BLaER1 (cell line): ENCODE measurements at regions not wholly inside any gene's neighbourhood (a gene's known extent, or its start where the extent isn't known, plus 50 kb on each side); places are given as distances from the start of the nearest gene placed in this dataset.

Experiments used
- H3K27ac ChIP-seq: shearing (Covaris generic); formaldehyde crosslinking; 2 replicates; pipeline ENCODE4 v1.8.1; 2022
- H3K27me3 ChIP-seq: shearing (Covaris generic); formaldehyde crosslinking; 2 replicates; pipeline ENCODE4 v1.8.1; 2022
- H3K36me3 ChIP-seq: shearing (Covaris generic); formaldehyde crosslinking; 2 replicates; pipeline ENCODE4 v1.8.1; 2022
- H3K4me1 ChIP-seq: shearing (Covaris generic); formaldehyde crosslinking; 2 replicates; pipeline ENCODE4 v1.8.1; 2022
- H3K4me2 ChIP-seq: shearing (Covaris generic); formaldehyde crosslinking; 2 replicates; pipeline ENCODE4 v1.8.1; 2022
- H3K4me3 ChIP-seq: shearing (Covaris generic); formaldehyde crosslinking; 2 replicates; pipeline ENCODE4 v1.8.1; 2022
- H3K9ac ChIP-seq: shearing (Covaris generic); formaldehyde crosslinking; 2 replicates; pipeline ENCODE4 v1.8.1; 2022
- H3K9me3 ChIP-seq: shearing (Covaris generic); formaldehyde crosslinking; 2 replicates; pipeline ENCODE4 v1.8.1; 2022
- H4K20me1 ChIP-seq: shearing (Covaris generic); formaldehyde crosslinking; 2 replicates; pipeline ENCODE4 v1.8.1; 2022
- Cebpa-rat ChIP-seq: shearing (Covaris generic); IDR thresholded peaks from 2 replicates; pipeline ENCODE4 v1.8.1; 2022

DNA sequence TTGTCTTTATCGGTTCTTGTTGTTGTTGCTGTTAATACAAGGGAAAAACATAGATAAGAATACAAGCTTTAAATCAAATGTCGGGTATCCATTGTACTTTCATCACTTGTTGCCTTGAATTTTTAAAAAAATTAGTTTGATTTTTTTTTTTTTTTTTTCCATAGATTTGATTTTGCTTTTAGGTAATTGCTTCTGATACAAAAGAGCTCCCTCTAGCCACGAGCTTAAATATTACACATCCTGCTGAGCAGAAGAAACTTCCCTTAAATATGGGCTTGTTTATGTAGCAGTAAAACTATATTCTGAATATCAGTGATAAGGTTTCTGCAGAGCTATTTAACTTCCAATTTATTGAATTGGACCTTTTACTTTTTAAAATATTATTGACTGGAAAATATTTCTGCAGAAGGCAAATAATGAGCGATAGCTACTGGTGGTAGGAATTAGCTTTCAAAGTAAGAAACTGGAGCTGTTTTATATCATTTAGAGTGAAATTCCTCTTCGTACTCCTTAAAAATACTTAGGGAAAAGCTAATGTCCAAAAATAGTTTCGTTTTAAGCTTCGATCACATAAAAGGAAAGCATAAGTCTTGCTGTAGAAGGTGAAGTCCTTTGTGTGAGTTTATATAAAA, 216.9 kb downstream of the POLR1F start:
- H3K36me3 ChIP-seq, result no peaks in the 10 kb centered on the region
- no peaks in the 10 kb centered on the region for H4K20me1 ChIP-seq
- no peak overlapping the region for H3K4me3 ChIP-seq
- H3K9me3 ChIP-seq, result no peaks in the 10 kb centered on the region
- no peaks in the 10 kb centered on the region for H3K27me3 ChIP-seq
- H3K9ac ChIP-seq, result no peak overlapping the region
- H3K4me2 ChIP-seq, result no peak overlapping the region
- H3K4me1 ChIP-seq, result no peaks in the 10 kb centered on the region
- no peak for TF ChIP-seq Cebpa-rat
- H3K27ac ChIP-seq, result no peak overlapping the region

DNA sequence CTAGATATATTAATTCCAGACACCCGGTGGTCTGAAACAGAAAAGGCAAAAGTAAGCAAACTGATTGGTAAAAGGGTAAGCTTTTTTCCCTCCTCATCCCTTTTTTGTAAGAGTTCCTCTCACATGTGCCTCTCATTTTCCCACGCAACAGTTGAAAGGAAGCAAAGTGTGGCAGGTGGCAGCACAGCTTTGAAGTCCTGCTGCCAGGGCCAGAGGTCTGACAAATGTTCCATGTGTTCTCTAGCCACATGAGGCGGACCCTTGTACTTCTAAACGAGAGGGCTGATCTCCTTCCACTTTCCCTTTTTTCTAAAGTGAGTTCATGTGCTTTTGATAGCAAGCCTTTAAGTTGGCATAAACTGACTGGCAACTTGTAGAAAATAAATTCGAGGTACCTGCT, 217.5 kb downstream of the POLR1F start:
- Histone ChIP-seq H3K27me3 (no peaks in the 10 kb centered on the region), H3K9ac (no peak overlapping the region), H3K9me3 (no peaks in the 10 kb centered on the region), H3K36me3 (no peaks in the 10 kb centered on the region), H3K4me3 (no peak overlapping the region), H4K20me1 (no peaks in the 10 kb centered on the region), H3K4me2 (no peak overlapping the region), H3K4me1 (no peaks in the 10 kb centered on the region), H3K27ac (no peak overlapping the region)
- no peak for TF ChIP-seq Cebpa-rat

DNA sequence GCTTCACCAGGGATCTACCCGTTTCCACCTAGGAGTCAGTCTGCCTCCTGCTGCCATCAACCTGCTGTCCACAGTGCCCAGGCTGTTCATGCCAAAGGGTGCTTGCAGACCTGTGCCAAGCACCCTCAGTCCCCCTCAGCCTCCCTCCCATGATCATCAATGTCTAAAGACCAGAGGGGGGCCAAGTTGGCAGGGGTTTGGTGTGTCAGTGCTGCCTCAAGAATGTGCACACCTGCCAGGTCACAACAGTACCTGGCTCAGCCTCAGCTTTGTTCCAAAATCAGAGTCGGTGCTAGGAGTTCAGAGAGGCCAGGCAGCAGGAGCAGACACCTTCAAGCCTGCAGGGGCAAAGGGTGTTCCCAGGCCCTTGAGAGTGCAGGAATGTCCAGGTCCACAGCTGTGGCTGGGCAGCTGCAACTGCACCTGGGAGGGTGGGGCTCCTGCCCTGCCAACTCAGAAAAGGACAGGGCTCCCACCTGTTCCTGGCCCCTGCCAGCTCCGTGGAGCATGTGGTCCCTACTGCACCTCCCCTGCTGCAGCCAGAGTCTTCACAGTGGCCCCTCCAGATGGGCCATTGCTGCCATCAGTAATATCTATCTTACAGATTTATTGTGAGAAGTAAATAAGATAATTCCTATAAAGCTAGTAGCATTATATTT, 219.5 kb downstream of the POLR1F start:
- H3K36me3 ChIP-seq, result no peaks in the 10 kb centered on the region
- H3K27me3 ChIP-seq, result no peaks in the 10 kb centered on the region
- TF ChIP-seq Cebpa-rat, result no peak
- H3K4me3 ChIP-seq, result no peak overlapping the region
- H3K4me2 ChIP-seq, result no peak overlapping the region
- no peak overlapping the region for H3K27ac ChIP-seq
- no peaks in the 10 kb centered on the region for H3K9me3 ChIP-seq
- H4K20me1 ChIP-seq, result no peaks in the 10 kb centered on the region
- no peaks in the 10 kb centered on the region for H3K4me1 ChIP-seq
- no peak overlapping the region for H3K9ac ChIP-seq

DNA sequence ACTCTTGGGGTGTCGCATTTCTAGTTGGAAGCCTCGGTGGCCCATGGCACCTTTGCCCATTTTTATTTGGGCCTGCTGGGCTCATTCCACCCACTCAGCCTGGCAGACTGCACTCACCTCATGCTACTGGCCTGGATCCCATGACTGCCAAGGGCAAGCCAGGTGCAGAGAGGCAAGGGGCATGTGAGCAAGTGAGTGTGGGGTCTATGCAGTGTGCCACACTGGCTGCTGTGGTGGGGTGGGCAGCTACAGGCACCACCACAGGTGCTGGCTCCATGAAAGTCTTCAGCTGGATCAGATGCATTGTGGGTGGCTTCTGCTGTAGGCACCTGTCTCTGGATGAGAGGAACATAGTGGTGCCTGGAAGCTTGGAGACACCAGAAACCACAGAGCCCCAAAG, 220.8 kb downstream of the POLR1F start:
- TF ChIP-seq Cebpa-rat, result no peak

DNA sequence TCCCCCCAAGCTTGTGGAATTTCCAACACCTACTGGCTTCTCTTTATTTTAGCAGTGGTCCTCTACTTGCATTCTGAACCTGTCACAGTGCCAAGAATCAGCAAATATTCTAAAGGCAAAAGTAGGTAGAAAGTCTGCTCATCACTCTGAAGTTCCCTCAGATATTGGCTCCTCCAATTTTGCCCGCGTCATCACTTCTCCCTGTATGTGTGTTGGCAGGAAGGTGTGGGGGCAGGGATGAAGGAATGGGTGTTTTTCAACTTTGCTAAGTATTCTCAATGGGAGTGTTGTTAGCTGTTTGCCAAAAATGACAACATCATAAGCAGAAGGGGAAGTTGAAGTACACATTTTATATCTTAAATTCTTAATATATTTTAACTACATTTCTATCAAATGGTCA, 226.2 kb downstream of the POLR1F start:
- no peak overlapping the region for H3K9ac ChIP-seq
- H3K9me3 ChIP-seq, result no peaks in the 10 kb centered on the region
- no peaks in the 10 kb centered on the region for H3K27me3 ChIP-seq
- no peaks in the 10 kb centered on the region for H3K36me3 ChIP-seq
- H3K4me2 ChIP-seq, result no peak overlapping the region
- no peaks in the 10 kb centered on the region for H3K4me1 ChIP-seq
- no peak overlapping the region for H3K27ac ChIP-seq
- H3K4me3 ChIP-seq, result no peak overlapping the region
- no peaks in the 10 kb centered on the region for H4K20me1 ChIP-seq
- TF ChIP-seq Cebpa-rat, result no peak

More for the DNA sequence above, 220.8 kb downstream of the POLR1F start:
- Histone ChIP-seq H3K9ac (no peak overlapping the region), H3K4me2 (no peak overlapping the region), H3K36me3 (no peaks in the 10 kb centered on the region), H3K27me3 (no peaks in the 10 kb centered on the region), H3K9me3 (no peaks in the 10 kb centered on the region), H4K20me1 (no peaks in the 10 kb centered on the region), H3K27ac (no peak overlapping the region), H3K4me3 (no peak overlapping the region), H3K4me1 (no peaks in the 10 kb centered on the region)

DNA sequence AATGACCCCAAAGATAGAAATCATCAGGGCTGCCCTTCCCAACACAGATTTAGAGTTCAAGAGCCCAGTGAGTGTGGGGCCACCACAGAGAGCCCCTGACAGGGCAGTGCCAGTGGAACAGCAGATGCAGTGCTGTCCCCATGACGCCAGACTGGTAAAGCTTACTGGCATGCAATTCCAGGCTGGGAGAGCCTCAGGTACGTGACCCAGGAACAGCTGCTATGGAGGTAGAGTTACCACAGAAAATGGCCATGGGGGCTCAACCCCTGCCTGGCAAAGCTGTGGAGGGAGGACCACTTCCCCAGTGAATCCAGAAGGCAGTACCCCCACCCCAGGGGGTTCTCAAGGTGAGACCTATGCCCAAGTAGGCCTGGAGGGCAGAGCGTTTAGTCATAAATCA, 228.5 kb downstream of the POLR1F start:
- no peaks in the 10 kb centered on the region for H3K36me3 ChIP-seq
- H3K27me3 ChIP-seq, result no peaks in the 10 kb centered on the region
- H3K27ac ChIP-seq, result no peak overlapping the region
- H4K20me1 ChIP-seq, result no peaks in the 10 kb centered on the region
- TF ChIP-seq Cebpa-rat, result no peak
- H3K4me3 ChIP-seq, result no peak overlapping the region
- no peak overlapping the region for H3K9ac ChIP-seq
- no peak overlapping the region for H3K4me2 ChIP-seq
- H3K4me1 ChIP-seq, result no peaks in the 10 kb centered on the region
- H3K9me3 ChIP-seq, result no peaks in the 10 kb centered on the region

DNA sequence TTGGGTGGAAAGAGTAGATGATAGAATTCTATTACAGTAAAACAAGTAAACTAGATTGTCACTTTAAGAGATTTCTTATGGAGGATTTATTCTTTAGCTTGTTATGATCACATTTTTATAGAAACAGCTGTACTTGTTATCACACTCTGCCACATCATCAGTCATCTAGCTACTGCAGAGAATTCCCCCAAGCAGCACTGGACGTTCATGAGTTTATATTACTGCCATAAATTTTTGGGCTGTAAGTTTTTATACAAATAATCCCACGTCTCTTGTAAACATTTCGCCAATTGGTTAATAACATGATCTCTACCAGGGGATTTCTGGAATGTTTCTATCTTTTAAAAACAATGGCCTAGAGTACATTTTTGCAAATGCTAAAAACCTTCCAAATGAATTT, 238.8 kb downstream of the POLR1F start:
- H3K4me3 ChIP-seq, result no peak overlapping the region
- no peak overlapping the region for H3K27ac ChIP-seq
- no peak overlapping the region for H3K9ac ChIP-seq
- no peak overlapping the region for H3K4me2 ChIP-seq
- H3K9me3 ChIP-seq, result no peaks in the 10 kb centered on the region
- no peaks in the 10 kb centered on the region for H4K20me1 ChIP-seq
- no peak for TF ChIP-seq Cebpa-rat
- no peaks in the 10 kb centered on the region for H3K27me3 ChIP-seq
- no peaks in the 10 kb centered on the region for H3K4me1 ChIP-seq
- H3K36me3 ChIP-seq, result no peaks in the 10 kb centered on the region

DNA sequence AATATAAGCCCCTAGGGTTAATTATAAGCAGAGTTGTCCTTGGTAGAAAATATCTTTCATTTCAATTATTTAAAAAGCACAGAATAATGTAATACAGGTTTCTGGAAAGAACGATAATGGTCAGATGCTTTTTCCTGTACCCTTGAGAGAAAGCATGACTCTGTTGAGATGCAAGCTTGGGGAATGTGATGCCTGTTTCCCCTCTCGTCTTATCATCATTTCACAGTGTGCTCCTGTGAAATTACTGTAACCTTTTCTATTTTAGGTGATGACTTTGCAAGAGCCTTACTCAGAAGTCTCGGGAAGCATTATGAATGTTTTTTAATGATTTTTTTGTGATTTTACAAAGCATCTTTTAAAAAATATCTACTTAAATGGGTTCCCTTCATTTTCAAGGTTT, 243.0 kb downstream of the POLR1F start:
- Histone ChIP-seq H3K4me1 (no peaks in the 10 kb centered on the region), H3K9me3 (no peaks in the 10 kb centered on the region)
- no peak for TF ChIP-seq Cebpa-rat

DNA sequence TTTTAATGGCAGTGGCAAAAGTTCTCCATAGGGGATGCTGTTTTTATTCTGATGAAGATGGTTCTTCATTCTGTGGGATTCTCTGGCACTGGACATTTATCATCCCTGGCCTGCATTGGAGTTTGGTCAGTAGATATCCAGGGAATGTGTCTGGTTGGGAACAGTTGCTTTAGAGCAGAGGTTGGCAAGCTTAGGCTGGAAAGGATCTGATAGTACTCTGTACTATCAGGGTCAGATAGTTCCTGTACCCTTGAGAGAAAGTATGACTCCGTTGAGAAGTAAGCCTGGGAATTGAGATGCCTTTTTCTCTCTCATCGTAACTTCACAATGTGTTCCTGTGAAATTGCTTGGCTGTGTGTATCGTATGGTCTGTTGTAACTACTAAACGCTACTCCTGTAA, 244.1 kb downstream of the POLR1F start:
- H3K27ac ChIP-seq, result no peak overlapping the region
- H3K27me3 ChIP-seq, result no peaks in the 10 kb centered on the region
- no peak overlapping the region for H3K9ac ChIP-seq
- no peak overlapping the region for H3K4me2 ChIP-seq
- TF ChIP-seq Cebpa-rat, result no peak
- no peaks in the 10 kb centered on the region for H4K20me1 ChIP-seq
- H3K9me3 ChIP-seq, result no peaks in the 10 kb centered on the region
- no peak overlapping the region for H3K4me3 ChIP-seq
- H3K36me3 ChIP-seq, result no peaks in the 10 kb centered on the region
- H3K4me1 ChIP-seq, result no peaks in the 10 kb centered on the region

More for the DNA sequence above, 243.0 kb downstream of the POLR1F start:
- Histone ChIP-seq H3K27ac (no peak overlapping the region), H3K27me3 (no peaks in the 10 kb centered on the region), H3K9ac (no peak overlapping the region), H4K20me1 (no peaks in the 10 kb centered on the region), H3K4me2 (no peak overlapping the region), H3K36me3 (no peaks in the 10 kb centered on the region), H3K4me3 (no peak overlapping the region)

DNA sequence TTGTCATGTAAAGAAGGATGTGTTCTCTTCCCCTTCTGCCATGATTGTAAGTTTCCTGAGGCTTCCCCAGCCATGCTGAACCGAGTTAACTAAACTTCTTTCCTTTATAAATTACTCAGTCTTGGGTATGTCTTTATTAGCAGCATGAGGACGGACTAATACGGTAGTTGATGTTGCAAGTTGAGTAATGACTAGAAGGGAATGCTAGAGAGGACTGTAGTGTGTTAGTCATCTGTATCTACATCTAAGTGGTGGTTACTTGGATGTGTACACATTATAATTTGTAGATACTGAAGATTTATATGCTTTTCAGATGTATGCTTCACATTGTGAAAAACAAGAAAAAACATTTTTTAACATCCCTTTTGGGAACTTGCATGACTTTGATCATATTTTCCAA, 244.6 kb downstream of the POLR1F start:
- Histone ChIP-seq H3K27me3 (no peaks in the 10 kb centered on the region), H3K9ac (no peak overlapping the region), H3K36me3 (no peaks in the 10 kb centered on the region), H3K9me3 (no peaks in the 10 kb centered on the region), H3K27ac (no peak overlapping the region), H3K4me3 (no peak overlapping the region), H4K20me1 (no peaks in the 10 kb centered on the region), H3K4me2 (no peak overlapping the region), H3K4me1 (no peaks in the 10 kb centered on the region)
- TF ChIP-seq Cebpa-rat, result no peak
